ENCODE measurements at regions not wholly inside any gene's neighbourhood (a gene's known extent, or its start where the extent isn't known, plus 50 kb on each side); places are given as distances from the start of the nearest gene placed in this dataset.
"Not testable (repeated sequence)": the region's sequence is repeated elsewhere in the genome, so short reads cannot be mapped to it uniquely, and the experiment has no call there.

- no peak for DNase-seq (ENCODE audit: low read depth, low spot score)
- CTCF ChIA-PET: no interaction called here
- H3K9me3 ChIP-seq (ENCODE audit: control insufficient read depth, insufficient read depth, low read length): no peaks in the 10 kb centered on the region
- H3K27ac ChIP-seq (ENCODE audit: low read depth, low read length): no peak overlapping the region
- POLR2A ChIA-PET: no interaction called here
- no peaks in the 10 kb centered on the region for H3K27me3 ChIP-seq (ENCODE audit: control insufficient read depth, insufficient read depth, low read length)
- no peak for TF ChIP-seq CTCF (IDR thresholded peaks at IDR 0.05; ENCODE audit: low read depth, low read length)
- no peak overlapping the region for H3K4me3 ChIP-seq (ENCODE audit: low read depth, low read length)
Observed at GRCh38 chr5:89537800-89538199, 654.8 kb upstream of the MEF2C start.

- Histone ChIP-seq H3K4me3 (ENCODE audit: low read depth, low read length) (no peak overlapping the region), H3K27ac (ENCODE audit: low read depth, low read length) (no peak overlapping the region), H3K9me3 (ENCODE audit: control insufficient read depth, insufficient read depth, low read length) (no peaks in the 10 kb centered on the region), H3K27me3 (ENCODE audit: control insufficient read depth, insufficient read depth, low read length) (no peaks in the 10 kb centered on the region)
- CTCF ChIA-PET: no interaction called here
- DNase-seq (ENCODE audit: low read depth, low spot score): no peak
- TF ChIP-seq CTCF (IDR thresholded peaks at IDR 0.05; ENCODE audit: low read depth, low read length): no peak
- POLR2A ChIA-PET: no interaction called here
Observed at GRCh38 chr5:89536020-89536419, 653.0 kb upstream of the MEF2C start.

GRCh38 chr5:89535411-89535810 is 652.4 kb upstream of the MEF2C start:
- no peak overlapping the region for H3K4me3 ChIP-seq (ENCODE audit: low read depth, low read length)
- no peak for DNase-seq (ENCODE audit: low read depth, low spot score)
- CTCF ChIA-PET: no interaction called here
- H3K9me3 ChIP-seq (ENCODE audit: control insufficient read depth, insufficient read depth, low read length): no peaks in the 10 kb centered on the region
- no peak for TF ChIP-seq CTCF (IDR thresholded peaks at IDR 0.05; ENCODE audit: low read depth, low read length)
- no peaks in the 10 kb centered on the region for H3K27me3 ChIP-seq (ENCODE audit: control insufficient read depth, insufficient read depth, low read length)
- POLR2A ChIA-PET: no interaction called here
- no peak overlapping the region for H3K27ac ChIP-seq (ENCODE audit: low read depth, low read length)

- H3K27ac ChIP-seq (ENCODE audit: low read depth, low read length): no peak overlapping the region
- H3K27me3 ChIP-seq (ENCODE audit: control insufficient read depth, insufficient read depth, low read length): no peaks in the 10 kb centered on the region
- no peak for DNase-seq (ENCODE audit: low read depth, low spot score)
- ChIA-PET CTCF (no interaction called here), POLR2A (no interaction called here)
- H3K9me3 ChIP-seq (ENCODE audit: control insufficient read depth, insufficient read depth, low read length): no peaks in the 10 kb centered on the region
- H3K4me3 ChIP-seq (ENCODE audit: low read depth, low read length): no peak overlapping the region
- no peak for TF ChIP-seq CTCF (IDR thresholded peaks at IDR 0.05; ENCODE audit: low read depth, low read length)
Observed at GRCh38 chr5:89534331-89534730, 651.3 kb upstream of the MEF2C start.

- ChIA-PET CTCF (no interaction called here), POLR2A (no interaction called here)
- no peak for DNase-seq (ENCODE audit: low read depth, low spot score)
- Histone ChIP-seq H3K27ac (ENCODE audit: low read depth, low read length) (no peak overlapping the region), H3K9me3 (ENCODE audit: control insufficient read depth, insufficient read depth, low read length) (no peaks in the 10 kb centered on the region; the same call in 1 of the 2 replicates), H3K27me3 (ENCODE audit: control insufficient read depth, insufficient read depth, low read length) (no peaks in the 10 kb centered on the region), H3K4me3 (ENCODE audit: low read depth, low read length) (no peak overlapping the region)
- no peak for TF ChIP-seq CTCF (IDR thresholded peaks at IDR 0.05; ENCODE audit: low read depth, low read length)
Observed at GRCh38 chr5:89524785-89525184, 641.8 kb upstream of the MEF2C start.

GRCh38 chr5:89523867-89524266 is 640.9 kb upstream of the MEF2C start:
- H3K4me3 ChIP-seq (ENCODE audit: low read depth, low read length); H3K27me3 ChIP-seq (ENCODE audit: control insufficient read depth, insufficient read depth, low read length); POLR2A ChIA-PET; DNase-seq (ENCODE audit: low read depth, low spot score); H3K27ac ChIP-seq (ENCODE audit: low read depth, low read length); H3K9me3 ChIP-seq (ENCODE audit: control insufficient read depth, insufficient read depth, low read length); CTCF ChIA-PET: not testable (repeated sequence)

Measured in AG04450 (cell line).